ENCODE measurements at regions not wholly inside any gene's neighbourhood (a gene's known extent, or its start where the extent isn't known, plus 50 kb on each side); places are given as distances from the start of the nearest gene placed in this dataset.
"Not testable (repeated sequence)": the region's sequence is repeated elsewhere in the genome, so short reads cannot be mapped to it uniquely, and the experiment has no call there.

GRCh38 chr12:59404109-59404650 lies 191.6 kb upstream of the SLC16A7 start:
- no peak for DNase-seq (ENCODE audit: low read depth)

GRCh38 chr12:59403259-59403932 lies 192.4 kb upstream of the SLC16A7 start:
- peak; percentile 49 for DNase-seq (ENCODE audit: low read depth)

GRCh38 chr12:59401862-59402261 lies 194.0 kb upstream of the SLC16A7 start:
- no peak for DNase-seq (ENCODE audit: low read depth)

GRCh38 chr12:59398164-59398563 lies 197.7 kb upstream of the SLC16A7 start:
- DNase-seq (ENCODE audit: low read depth) = peak; percentile 15

GRCh38 chr12:59396919-59397318 lies 198.9 kb upstream of the SLC16A7 start:
- no peak for DNase-seq (ENCODE audit: low read depth)

- no peak for DNase-seq (ENCODE audit: low read depth)
Measured at GRCh38 chr12:59396519-59396918, 199.3 kb upstream of the SLC16A7 start.

GRCh38 chr12:59395310-59395709 lies 200.5 kb upstream of the SLC16A7 start:
- not testable (repeated sequence) for DNase-seq (ENCODE audit: low read depth)

GRCh38 chr12:59393506-59393905 lies 202.3 kb upstream of the SLC16A7 start:
- DNase-seq (ENCODE audit: low read depth) = no peak

- no peak for DNase-seq (ENCODE audit: low read depth)
Measured at GRCh38 chr12:59389968-59390576, 205.8 kb upstream of the SLC16A7 start.

- DNase-seq (ENCODE audit: low read depth) = no peak
Measured at GRCh38 chr12:59388694-59389093, 207.1 kb upstream of the SLC16A7 start.

GRCh38 chr12:59388176-59388575 lies 207.7 kb upstream of the SLC16A7 start:
- DNase-seq (ENCODE audit: low read depth) = no peak

- no peak for DNase-seq (ENCODE audit: low read depth)
Measured at GRCh38 chr12:59386236-59386635, 209.6 kb upstream of the SLC16A7 start.

- no peak for DNase-seq (ENCODE audit: low read depth)
Measured at GRCh38 chr12:59383079-59383822, 212.6 kb upstream of the SLC16A7 start.

- DNase-seq (ENCODE audit: low read depth) = no peak
Measured at GRCh38 chr12:59382282-59383078, 213.3 kb upstream of the SLC16A7 start.

- DNase-seq (ENCODE audit: low read depth) = no peak
Measured at GRCh38 chr12:59381106-59381505, 214.7 kb upstream of the SLC16A7 start.

- DNase-seq (ENCODE audit: low read depth) = no peak
Measured at GRCh38 chr12:59375633-59376032, 220.2 kb upstream of the SLC16A7 start.

GRCh38 chr12:59374783-59375182 lies 221.0 kb upstream of the SLC16A7 start:
- no peak for DNase-seq (ENCODE audit: low read depth)

- DNase-seq (ENCODE audit: low read depth) = no peak
Measured at GRCh38 chr12:59372956-59373355, 222.9 kb upstream of the SLC16A7 start.

GRCh38 chr12:59370933-59371332 lies 224.9 kb upstream of the SLC16A7 start:
- DNase-seq (ENCODE audit: low read depth) = no peak

- no peak for DNase-seq (ENCODE audit: low read depth)
Measured at GRCh38 chr12:59365133-59365532, 230.7 kb upstream of the SLC16A7 start.

GRCh38 chr12:59357811-59358210 lies 238.0 kb upstream of the SLC16A7 start:
- DNase-seq (ENCODE audit: low read depth) = no peak

- not testable (repeated sequence) for DNase-seq (ENCODE audit: low read depth)
Measured at GRCh38 chr12:59346248-59346647, 249.6 kb upstream of the SLC16A7 start.

Data from HS-27A (cell line).